ENCODE measurements at regions not wholly inside any gene's neighbourhood (a gene's known extent, or its start where the extent isn't known, plus 50 kb on each side); places are given as distances from the start of the nearest gene placed in this dataset.

- Histone ChIP-seq H3K4me2 (ENCODE audit: low read length) (no peak overlapping the region), H3K9me3 (ENCODE audit: insufficient read depth, low read length) (no peaks in the 10 kb centered on the region), H3K27me3 (ENCODE audit: low read depth, low read length) (no peaks in the 10 kb centered on the region), H3K79me2 (ENCODE audit: low read length) (no peaks in the 10 kb centered on the region), H3K36me3 (replicated peaks; ENCODE audit: low read depth, low read length) (no peaks in the 10 kb centered on the region), H3K4me1 (ENCODE audit: low read length) (no peaks in the 10 kb centered on the region), H2AFZ (ENCODE audit: low read depth, low read length) (no peak overlapping the region), H4K20me1 (ENCODE audit: insufficient read depth, low read length) (no peaks in the 10 kb centered on the region), H3K9ac (ENCODE audit: low read length) (no peak overlapping the region), H3K4me3 (ENCODE audit: low read length) (no peak overlapping the region), H3K27ac (ENCODE audit: low read length) (no peak overlapping the region)
- no peak for TF ChIP-seq EZH2phosphoT487 (IDR thresholded peaks at IDR 0.05; ENCODE audit: low read depth)
- TF ChIP-seq, protein P1, sequence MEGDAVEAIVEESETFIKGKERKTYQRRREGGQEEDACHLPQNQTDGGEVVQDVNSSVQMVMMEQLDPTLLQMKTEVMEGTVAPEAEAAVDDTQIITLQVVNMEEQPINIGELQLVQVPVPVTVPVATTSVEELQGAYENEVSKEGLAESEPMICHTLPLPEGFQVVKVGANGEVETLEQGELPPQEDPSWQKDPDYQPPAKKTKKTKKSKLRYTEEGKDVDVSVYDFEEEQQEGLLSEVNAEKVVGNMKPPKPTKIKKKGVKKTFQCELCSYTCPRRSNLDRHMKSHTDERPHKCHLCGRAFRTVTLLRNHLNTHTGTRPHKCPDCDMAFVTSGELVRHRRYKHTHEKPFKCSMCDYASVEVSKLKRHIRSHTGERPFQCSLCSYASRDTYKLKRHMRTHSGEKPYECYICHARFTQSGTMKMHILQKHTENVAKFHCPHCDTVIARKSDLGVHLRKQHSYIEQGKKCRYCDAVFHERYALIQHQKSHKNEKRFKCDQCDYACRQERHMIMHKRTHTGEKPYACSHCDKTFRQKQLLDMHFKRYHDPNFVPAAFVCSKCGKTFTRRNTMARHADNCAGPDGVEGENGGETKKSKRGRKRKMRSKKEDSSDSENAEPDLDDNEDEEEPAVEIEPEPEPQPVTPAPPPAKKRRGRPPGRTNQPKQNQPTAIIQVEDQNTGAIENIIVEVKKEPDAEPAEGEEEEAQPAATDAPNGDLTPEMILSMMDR (IDR thresholded peaks at IDR 0.05; ENCODE audit: low read depth, low read length) = no peak
Measured at GRCh38 chrX:20913760-20914159, 460.5 kb upstream of the CNKSR2 start.

- Histone ChIP-seq H3K27me3 (ENCODE audit: low read depth, low read length) (no peaks in the 10 kb centered on the region), H4K20me1 (ENCODE audit: insufficient read depth, low read length) (no peaks in the 10 kb centered on the region), H3K9ac (ENCODE audit: low read length) (no peak overlapping the region), H3K36me3 (replicated peaks; ENCODE audit: low read depth, low read length) (no peaks in the 10 kb centered on the region), H3K4me1 (ENCODE audit: low read length) (no peaks in the 10 kb centered on the region), H2AFZ (ENCODE audit: low read depth, low read length) (no peak overlapping the region), H3K9me3 (ENCODE audit: insufficient read depth, low read length) (no peaks in the 10 kb centered on the region), H3K4me3 (ENCODE audit: low read length) (no peak overlapping the region), H3K27ac (ENCODE audit: low read length) (no peak overlapping the region), H3K79me2 (ENCODE audit: low read length) (no peaks in the 10 kb centered on the region), H3K4me2 (ENCODE audit: low read length) (no peak overlapping the region)
- TF ChIP-seq, protein P1 (IDR thresholded peaks at IDR 0.05; ENCODE audit: low read depth, low read length) = no peak
- no peak for TF ChIP-seq EZH2phosphoT487 (IDR thresholded peaks at IDR 0.05; ENCODE audit: low read depth)
Measured at GRCh38 chrX:20906571-20906970, 467.6 kb upstream of the CNKSR2 start.

- H2AFZ ChIP-seq (ENCODE audit: low read depth, low read length) = no peak overlapping the region
- TF ChIP-seq, protein P1 (IDR thresholded peaks at IDR 0.05; ENCODE audit: low read depth, low read length) = no peak
- no peak for TF ChIP-seq EZH2phosphoT487 (IDR thresholded peaks at IDR 0.05; ENCODE audit: low read depth)
- no peak overlapping the region for H3K4me3 ChIP-seq (ENCODE audit: low read length)
- H3K4me1 ChIP-seq (ENCODE audit: low read length) = no peaks in the 10 kb centered on the region
- H3K27ac ChIP-seq (ENCODE audit: low read length) = no peak overlapping the region
- H3K27me3 ChIP-seq (ENCODE audit: low read depth, low read length) = no peaks in the 10 kb centered on the region
- H3K9me3 ChIP-seq (ENCODE audit: insufficient read depth, low read length) = no peaks in the 10 kb centered on the region
- H3K4me2 ChIP-seq (ENCODE audit: low read length) = no peak overlapping the region
- H3K79me2 ChIP-seq (ENCODE audit: low read length) = no peaks in the 10 kb centered on the region
- no peak overlapping the region for H3K9ac ChIP-seq (ENCODE audit: low read length)
- no peaks in the 10 kb centered on the region for H4K20me1 ChIP-seq (ENCODE audit: insufficient read depth, low read length)
- no peaks in the 10 kb centered on the region for H3K36me3 ChIP-seq (replicated peaks; ENCODE audit: low read depth, low read length)
Measured at GRCh38 chrX:20884565-20884964, 489.7 kb upstream of the CNKSR2 start.

DNA sequence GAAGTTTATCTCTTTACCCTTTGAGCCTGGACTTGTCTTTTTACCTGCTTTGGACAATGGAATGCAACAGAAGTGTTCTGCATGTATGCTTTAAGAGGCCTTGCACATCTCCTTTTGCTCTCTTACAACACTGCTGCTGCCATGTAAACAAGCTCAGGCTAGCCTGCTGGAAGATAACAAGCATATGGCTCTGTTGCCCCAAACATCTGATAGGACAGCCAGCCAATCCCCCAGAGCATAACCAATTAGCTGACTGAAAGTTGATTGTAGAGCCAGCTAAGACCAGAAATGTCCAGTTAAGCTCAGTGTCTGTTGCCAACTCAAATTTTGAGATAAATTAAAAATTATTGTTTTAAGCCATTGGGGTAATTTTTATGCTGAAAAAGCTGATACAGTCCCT lies 510.6 kb upstream of the CNKSR2 start:
- Histone ChIP-seq H3K36me3 (replicated peaks; ENCODE audit: low read depth, low read length) (no peaks in the 10 kb centered on the region), H3K4me1 (ENCODE audit: low read length) (no peaks in the 10 kb centered on the region), H3K4me3 (ENCODE audit: low read length) (no peak overlapping the region), H3K9me3 (ENCODE audit: insufficient read depth, low read length) (no peaks in the 10 kb centered on the region), H3K27ac (ENCODE audit: low read length) (no peak overlapping the region), H2AFZ (ENCODE audit: low read depth, low read length) (no peak overlapping the region), H3K4me2 (ENCODE audit: low read length) (no peak overlapping the region), H3K9ac (ENCODE audit: low read length) (no peak overlapping the region), H4K20me1 (ENCODE audit: insufficient read depth, low read length) (no peaks in the 10 kb centered on the region), H3K27me3 (ENCODE audit: low read depth, low read length) (no peaks in the 10 kb centered on the region), H3K79me2 (ENCODE audit: low read length) (no peaks in the 10 kb centered on the region)
- TF ChIP-seq, protein P1 (IDR thresholded peaks at IDR 0.05; ENCODE audit: low read depth, low read length) = no peak
